Bronchial epithelial cell (primary cell): ENCODE measurements at regions not wholly inside any gene's neighbourhood (a gene's known extent, or its start where the extent isn't known, plus 50 kb on each side); places are given as distances from the start of the nearest gene placed in this dataset.
"Not testable (repeated sequence)": the region's sequence is repeated elsewhere in the genome, so short reads cannot be mapped to it uniquely, and the experiment has no call there.

Experiments
- DNase-seq: peaks from one replicate; pipeline ENCODE4 v3.0.0-alpha.2; 2010; ENCODE audit warnings: low read depth
- FAIRE-seq: peaks from 2 replicates; lab custom pipeline; 2011; peaks lifted over from hg19 to GRCh38; lab: Jason Lieb, UNC
- H3K27me3 ChIP-seq: 2 replicates; pipeline ENCODE4 v1.5.1; 2011; ENCODE audit warnings: low read length; ENCODE audit not compliant: control insufficient read depth, insufficient read depth
- H3K36me3 ChIP-seq: 2 replicates; pipeline ENCODE4 v1.5.1; 2011; ENCODE audit warnings: low read length; ENCODE audit not compliant: control insufficient read depth, insufficient read depth
- H3K4me3 ChIP-seq: 2 replicates; pipeline ENCODE4 v1.5.1; 2011; ENCODE audit warnings: mild to moderate bottlenecking, low read depth, low read length, control low read depth
- TF ChIP-seq, protein P1 (sequence below): IDR thresholded peaks from 2 replicates; pipeline ENCODE4 v1.5.1; 2011; ENCODE audit warnings: mild to moderate bottlenecking, moderate library complexity, low read length, control low read depth, inconsistent platforms; ENCODE audit not compliant: insufficient read depth, severe bottlenecking

DNA sequence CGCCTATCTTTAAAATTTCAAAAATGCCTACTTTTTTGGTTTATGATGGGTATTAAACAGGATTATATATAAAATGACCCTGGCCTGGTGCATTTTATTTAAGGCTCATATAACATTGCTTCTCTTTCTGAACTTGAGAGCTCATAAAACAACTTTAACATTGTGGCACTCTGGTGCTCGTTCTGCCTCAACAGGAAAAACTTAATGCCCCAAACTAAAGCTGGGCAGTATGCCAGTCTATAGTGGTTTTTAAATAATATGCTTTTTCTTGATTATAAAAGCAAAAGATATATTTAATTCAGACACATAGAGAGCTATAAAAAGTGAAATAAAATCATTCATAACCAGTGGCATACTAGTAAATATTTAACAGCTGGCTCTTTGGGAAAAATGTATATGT, 269.3 kb upstream of the GULP1 start:
- TF ChIP-seq, protein P1, sequence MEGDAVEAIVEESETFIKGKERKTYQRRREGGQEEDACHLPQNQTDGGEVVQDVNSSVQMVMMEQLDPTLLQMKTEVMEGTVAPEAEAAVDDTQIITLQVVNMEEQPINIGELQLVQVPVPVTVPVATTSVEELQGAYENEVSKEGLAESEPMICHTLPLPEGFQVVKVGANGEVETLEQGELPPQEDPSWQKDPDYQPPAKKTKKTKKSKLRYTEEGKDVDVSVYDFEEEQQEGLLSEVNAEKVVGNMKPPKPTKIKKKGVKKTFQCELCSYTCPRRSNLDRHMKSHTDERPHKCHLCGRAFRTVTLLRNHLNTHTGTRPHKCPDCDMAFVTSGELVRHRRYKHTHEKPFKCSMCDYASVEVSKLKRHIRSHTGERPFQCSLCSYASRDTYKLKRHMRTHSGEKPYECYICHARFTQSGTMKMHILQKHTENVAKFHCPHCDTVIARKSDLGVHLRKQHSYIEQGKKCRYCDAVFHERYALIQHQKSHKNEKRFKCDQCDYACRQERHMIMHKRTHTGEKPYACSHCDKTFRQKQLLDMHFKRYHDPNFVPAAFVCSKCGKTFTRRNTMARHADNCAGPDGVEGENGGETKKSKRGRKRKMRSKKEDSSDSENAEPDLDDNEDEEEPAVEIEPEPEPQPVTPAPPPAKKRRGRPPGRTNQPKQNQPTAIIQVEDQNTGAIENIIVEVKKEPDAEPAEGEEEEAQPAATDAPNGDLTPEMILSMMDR, result no peak
- Histone ChIP-seq H3K27me3 (no peaks in the 10 kb centered on the region), H3K4me3 (no peak overlapping the region), H3K36me3 (no peaks in the 10 kb centered on the region)
- no peak for FAIRE-seq
- DNase-seq, result no peak

DNA sequence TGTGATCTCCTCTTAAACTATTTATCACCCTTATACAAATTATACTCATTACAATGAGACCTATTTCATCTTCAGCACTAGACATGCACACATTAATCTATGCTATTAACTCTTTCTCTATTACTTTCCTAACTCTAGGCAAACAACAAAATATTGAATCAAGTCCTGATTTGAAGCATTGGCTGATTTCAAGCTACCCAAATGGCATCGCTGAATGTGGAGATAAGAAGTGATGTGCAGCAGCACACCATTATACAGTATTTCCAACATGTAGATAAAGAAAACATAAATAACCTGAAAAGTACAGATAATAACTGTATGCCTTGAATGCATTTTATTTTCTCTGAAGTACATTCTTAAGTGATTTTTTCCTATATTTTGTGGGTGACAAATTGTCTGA, 268.6 kb upstream of the GULP1 start:
- no peaks in the 10 kb centered on the region for H3K36me3 ChIP-seq
- FAIRE-seq (no peak), DNase-seq (no peak)
- no peak overlapping the region for H3K4me3 ChIP-seq
- TF ChIP-seq, protein P1, result no peak
- no peaks in the 10 kb centered on the region for H3K27me3 ChIP-seq

DNA sequence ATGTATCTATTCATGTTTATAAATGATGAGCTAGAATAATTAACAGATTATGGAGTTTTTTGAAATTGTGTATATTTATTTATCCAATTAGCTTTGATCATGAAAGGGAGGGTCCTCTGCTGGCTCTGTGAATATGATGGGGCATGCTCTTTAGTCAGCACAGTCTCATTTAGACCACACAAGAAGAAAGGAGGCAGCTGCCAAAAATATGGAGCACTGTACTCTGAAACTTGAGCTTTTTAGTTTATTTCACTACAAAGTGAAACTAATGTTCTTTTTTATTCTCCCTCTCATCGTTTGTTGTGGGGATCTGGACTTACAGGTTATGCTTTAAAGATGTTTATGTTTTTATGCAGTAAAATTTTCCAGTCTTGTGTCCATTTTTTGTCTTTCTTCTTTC, 266.9 kb upstream of the GULP1 start:
- H3K27me3 ChIP-seq, result no peaks in the 10 kb centered on the region
- no peak for FAIRE-seq
- no peaks in the 10 kb centered on the region for H3K36me3 ChIP-seq
- no peak for DNase-seq
- no peak overlapping the region for H3K4me3 ChIP-seq
- TF ChIP-seq, protein P1, result no peak

DNA sequence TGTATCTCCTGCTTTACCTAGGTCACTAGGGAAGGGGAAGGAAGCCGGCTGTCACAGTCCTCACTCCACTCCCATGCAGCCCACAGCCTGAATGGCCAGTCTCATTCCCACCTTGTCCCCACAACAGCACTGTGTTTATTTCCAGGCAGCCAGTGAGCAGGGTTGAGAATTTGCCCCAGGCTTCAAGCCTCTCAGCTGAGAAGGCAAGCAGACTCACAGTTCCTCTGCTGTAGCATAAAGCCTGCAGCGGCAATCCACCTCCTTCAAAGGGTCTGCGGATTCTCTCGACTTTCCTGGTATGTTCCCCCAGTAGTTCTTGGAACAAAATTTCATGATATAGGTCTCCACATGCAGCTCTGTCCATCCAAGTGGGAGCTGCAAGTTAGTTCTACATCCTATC, 262.9 kb upstream of the GULP1 start:
- Histone ChIP-seq H3K4me3 (no peak overlapping the region), H3K27me3 (no peaks in the 10 kb centered on the region), H3K36me3 (no peaks in the 10 kb centered on the region)
- FAIRE-seq, result no peak
- DNase-seq, result no peak
- TF ChIP-seq, protein P1, result no peak

DNA sequence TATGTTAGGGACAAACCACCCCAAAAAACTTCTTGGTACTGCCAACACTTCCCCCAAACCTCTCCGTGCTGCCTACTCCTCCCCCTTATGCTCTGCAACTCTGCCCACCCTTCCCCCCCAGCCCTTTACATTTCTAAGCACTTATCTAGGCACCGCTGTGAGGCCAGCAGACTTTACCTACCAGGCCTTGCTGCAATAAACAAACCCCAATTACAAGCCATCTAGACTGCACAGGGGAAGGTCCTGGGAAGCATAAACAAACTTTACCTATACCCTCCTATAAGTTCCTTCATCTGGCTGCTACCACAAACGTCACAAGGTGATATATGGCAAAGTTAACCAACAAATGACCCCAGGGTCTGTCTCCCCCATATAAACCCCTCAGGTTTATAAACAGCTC, 259.4 kb upstream of the GULP1 start:
- DNase-seq (no peak), FAIRE-seq (no peak)
- TF ChIP-seq, protein P1, result no peak
- no peaks in the 10 kb centered on the region for H3K36me3 ChIP-seq
- H3K27me3 ChIP-seq, result no peaks in the 10 kb centered on the region
- H3K4me3 ChIP-seq, result no peak overlapping the region

DNA sequence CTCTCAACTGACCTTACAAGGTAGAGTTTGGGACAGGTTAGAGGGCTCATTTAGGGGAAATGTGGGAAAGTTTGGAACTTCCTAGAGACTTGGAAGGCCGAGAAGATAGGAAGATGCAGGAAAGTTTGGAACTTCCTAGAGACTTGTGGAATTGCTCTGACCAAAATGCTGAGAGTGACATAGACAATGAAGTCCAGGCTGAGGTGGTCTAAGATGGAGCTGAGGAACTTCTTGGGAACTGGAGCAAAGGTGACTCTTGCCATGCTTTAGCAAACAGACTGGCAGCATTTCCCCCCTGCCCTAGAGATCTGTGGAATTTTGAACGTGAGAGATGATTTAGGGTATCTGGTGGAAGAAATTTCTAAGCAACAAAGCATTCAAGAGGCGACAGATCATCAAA, 258.9 kb upstream of the GULP1 start:
- no peak for DNase-seq
- H3K4me3 ChIP-seq, result no peak overlapping the region
- H3K36me3 ChIP-seq, result no peaks in the 10 kb centered on the region
- H3K27me3 ChIP-seq, result no peaks in the 10 kb centered on the region
- no peak for FAIRE-seq
- TF ChIP-seq, protein P1, result no peak

DNA sequence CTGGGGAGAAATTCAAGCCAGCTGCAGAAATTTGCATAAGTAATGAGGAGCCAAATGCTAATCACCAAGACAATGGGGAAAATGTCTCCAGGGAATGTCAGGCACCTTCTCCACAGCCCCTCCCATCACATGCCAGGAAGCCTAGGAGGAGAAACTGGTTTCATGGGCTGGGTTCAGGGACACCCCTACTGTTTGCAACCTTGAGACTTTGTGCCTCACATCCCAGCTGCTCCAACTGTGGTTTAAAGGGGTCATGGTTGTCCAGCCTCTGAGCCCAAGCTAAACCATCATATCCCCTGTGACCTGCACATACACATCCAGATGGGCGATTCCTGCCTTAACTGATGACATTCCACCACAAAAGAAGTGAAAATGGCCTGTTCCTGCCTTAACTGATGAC, 258.4 kb upstream of the GULP1 start:
- not testable (repeated sequence) for H3K36me3 ChIP-seq, H3K27me3 ChIP-seq, FAIRE-seq, DNase-seq, H3K4me3 ChIP-seq

DNA sequence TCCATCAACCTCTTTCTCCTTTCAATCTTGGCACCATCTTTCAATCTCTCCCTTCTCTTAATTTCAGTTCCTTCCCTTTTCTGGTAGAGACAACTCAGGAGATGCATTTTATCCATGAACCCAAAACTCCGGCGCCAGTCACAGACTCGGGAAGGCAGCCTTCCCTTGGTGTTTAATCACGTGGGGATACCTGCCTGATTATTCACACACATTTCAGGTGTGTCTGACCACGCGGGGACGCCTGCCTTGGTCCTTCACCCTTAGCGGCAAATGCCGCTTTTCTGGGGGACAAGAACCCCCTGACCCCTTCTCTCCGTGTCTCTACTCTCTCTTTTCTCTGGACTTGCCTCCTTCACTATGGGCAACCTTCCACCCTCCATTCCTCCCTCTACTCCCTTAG, 257.6 kb upstream of the GULP1 start:
- not testable (repeated sequence) for H3K4me3 ChIP-seq, H3K36me3 ChIP-seq, DNase-seq, H3K27me3 ChIP-seq, FAIRE-seq

DNA sequence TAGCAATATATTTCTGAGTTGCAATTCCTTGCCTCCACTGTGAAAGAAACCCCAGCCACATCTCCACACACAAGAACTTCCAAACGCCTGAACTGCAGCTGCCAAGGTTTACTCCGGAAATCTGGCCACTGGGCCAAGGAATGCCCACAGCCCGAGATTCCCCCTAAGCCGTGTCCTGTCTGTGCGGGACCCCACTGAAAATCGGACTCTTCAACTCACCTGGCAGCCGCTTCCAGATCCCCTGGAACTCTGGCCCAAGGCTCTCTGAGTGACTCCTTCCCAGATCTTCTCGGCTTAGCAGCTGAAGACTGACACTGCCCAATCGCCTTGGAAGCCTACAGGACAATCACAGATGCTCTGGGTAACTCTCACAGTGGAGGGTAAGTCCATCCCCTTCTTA, 256.3 kb upstream of the GULP1 start:
- DNase-seq, FAIRE-seq, H3K36me3 ChIP-seq, H3K27me3 ChIP-seq, H3K4me3 ChIP-seq: not testable (repeated sequence)
